ENCODE measurements at regions not wholly inside any gene's neighbourhood (a gene's known extent, or its start where the extent isn't known, plus 50 kb on each side); places are given as distances from the start of the nearest gene placed in this dataset.

GRCh38 chr1:170866646-170867045 lies 68.7 kb upstream of the MROH9 start:
- CTCF ChIA-PET (ENCODE audit: low intra/inter-chr PET ratio) = no interaction called here
- TF ChIP-seq ID3 (CRISPR knock-in tag; IDR thresholded peaks at IDR 0.05) (no peak), ID3 (tag; IDR thresholded peaks at IDR 0.05) (no peak), FOXK2 (conservative IDR thresholded peaks at IDR 0.05 in 1 of 2, IDR thresholded peaks at IDR 0.05 in 1 of 2; ENCODE audit: low read depth in 2 of 2) (no peak), KLF6 (CRISPR knock-in tag; IDR thresholded peaks at IDR 0.05; ENCODE audit: borderline replicate concordance) (no peak), XRCC3 (IDR thresholded peaks at IDR 0.05) (no peak), HMBOX1 (IDR thresholded peaks at IDR 0.05) (no peak), PHF21A (IDR thresholded peaks at IDR 0.05; ENCODE audit: borderline replicate concordance, low read depth) (no peak), TEAD1 (CRISPR knock-in tag; IDR thresholded peaks at IDR 0.05) (no peak), DDX20 (tag; IDR thresholded peaks at IDR 0.05; ENCODE audit: low read depth) (no peak), CHD2 (IDR thresholded peaks at IDR 0.05; ENCODE audit: low read depth, low read length) (no peak), ZHX1 (conservative IDR thresholded peaks at IDR 0.05; ENCODE audit: low read length) (no peak), ZNF134 (CRISPR knock-in tag; conservative IDR thresholded peaks at IDR 0.05) (no peak), ZFPM2 (CRISPR knock-in tag; IDR thresholded peaks at IDR 0.05) (no peak), RCOR1 (IDR thresholded peaks at IDR 0.05; ENCODE audit: borderline replicate concordance in 1 of 2, low read depth in 2 of 2, low read length in 2 of 2) (no peak), E2F8 (IDR thresholded peaks at IDR 0.05; ENCODE audit: low read depth, partially characterized antibody) (no peak), ZNF174 (CRISPR knock-in tag; IDR thresholded peaks at IDR 0.05) (no peak), RFX1 (IDR thresholded peaks at IDR 0.05) (no peak), EZH2 (IDR thresholded peaks at IDR 0.05; ENCODE audit: borderline replicate concordance, low read depth, low read length) (no peak)

More at GRCh38 chr1:170866646-170867045, 68.7 kb upstream of the MROH9 start:
- H3K36me3 ChIP-seq (ENCODE audit: control insufficient read depth, insufficient read depth, low read length) = no peaks in the 10 kb centered on the region
- no peaks in the 10 kb centered on the region for H3K79me2 ChIP-seq (ENCODE audit: control insufficient read depth, insufficient read depth, low read length)
- no peaks in the 10 kb centered on the region for H3K9me1 ChIP-seq (ENCODE audit: control insufficient read depth, insufficient read depth, low read length)
- ATAC-seq (no peak), DNase-seq (ENCODE audit: extremely low read depth in 1 of 4, low spot score in 3 of 4) (no peak), FAIRE-seq (no peak)
- BruUV-seq (replicated peaks) = no TSS peak
- H3K27me3 ChIP-seq (ENCODE audit: control insufficient read depth in 2 of 2, insufficient read depth in 2 of 2, low read length in 2 of 2) = no peaks in the 10 kb centered on the region
- POLR2A ChIA-PET = no interaction called here
- H3K9ac ChIP-seq (ENCODE audit: insufficient read depth in 1 of 2, low read depth in 2 of 2, low read length in 2 of 2) = no peak overlapping the region
- H3K27ac ChIP-seq (ENCODE audit: extremely low read depth, low read depth, low read length) = no peak overlapping the region
- no peaks in the 10 kb centered on the region for H3K4me1 ChIP-seq (replicated peaks in 1 of 2; ENCODE audit: control insufficient read depth in 2 of 2, insufficient read depth in 2 of 2, low read length in 2 of 2)
- H3K9me3 ChIP-seq (replicated peaks; ENCODE audit: control insufficient read depth, insufficient read depth, low read depth, low read length) = no peaks in the 10 kb centered on the region; the same call in 1 of the 2 replicates
- in situ Hi-C loops (cut with MboI) (no loop called here), intact Hi-C loops (cut with micrococcal nuclease) (no loop called here)
- 0% methylated on average over 1 of the region's 1 CpG for WGBS (ENCODE audit: insufficient coverage, low coverage, missing lambda C conversion rate)
- H3K4me3 ChIP-seq = no peak overlapping the region
- H4K20me1 ChIP-seq (replicated peaks; ENCODE audit: control insufficient read depth, insufficient read depth, low read length) = no peaks in the 10 kb centered on the region
- no peak overlapping the region for H2AFZ ChIP-seq (ENCODE audit: low read depth, low read length)
- no peak overlapping the region for H3K4me2 ChIP-seq (ENCODE audit: insufficient read depth, low read length)
